ENCODE measurements at regions not wholly inside any gene's neighbourhood (a gene's known extent, or its start where the extent isn't known, plus 50 kb on each side); places are given as distances from the start of the nearest gene placed in this dataset.
A peak's percentile ranks its signal among the peaks of the same experiment; 100 is the strongest.
"Not testable (repeated sequence)": the region's sequence is repeated elsewhere in the genome, so short reads cannot be mapped to it uniquely, and the experiment has no call there.

- DNase-seq = not testable (repeated sequence)
Measured at GRCh38 chr2:145787597-145788361, 1267.9 kb upstream of the ZEB2 start.

- not testable (repeated sequence) for DNase-seq
Measured at GRCh38 chr2:145782607-145783006, 1262.7 kb upstream of the ZEB2 start.

GRCh38 chr2:145777914-145778313 lies 1258.0 kb upstream of the ZEB2 start:
- DNase-seq = no peak

GRCh38 chr2:145777297-145777696 lies 1257.4 kb upstream of the ZEB2 start:
- no peak for DNase-seq

- DNase-seq = no peak
Measured at GRCh38 chr2:145775591-145775990, 1255.7 kb upstream of the ZEB2 start.

GRCh38 chr2:145771525-145771924 lies 1251.6 kb upstream of the ZEB2 start:
- no peak for DNase-seq

- no peak for DNase-seq
Measured at GRCh38 chr2:145769011-145769716, 1249.2 kb upstream of the ZEB2 start.

GRCh38 chr2:145765874-145766273 lies 1246.0 kb upstream of the ZEB2 start:
- no peak for DNase-seq

- DNase-seq = no peak
Measured at GRCh38 chr2:145764631-145765030, 1244.7 kb upstream of the ZEB2 start.

GRCh38 chr2:145760781-145761649 lies 1241.1 kb upstream of the ZEB2 start:
- DNase-seq = no peak

GRCh38 chr2:145759228-145759915 lies 1239.5 kb upstream of the ZEB2 start:
- DNase-seq = no peak

GRCh38 chr2:145757503-145758246 lies 1237.8 kb upstream of the ZEB2 start:
- DNase-seq = no peak

- DNase-seq = no peak
Measured at GRCh38 chr2:145755019-145755837, 1235.3 kb upstream of the ZEB2 start.

- DNase-seq = no peak
Measured at GRCh38 chr2:145753966-145754365, 1234.0 kb upstream of the ZEB2 start.

- no peak for DNase-seq
Measured at GRCh38 chr2:145753041-145753608, 1233.2 kb upstream of the ZEB2 start.

GRCh38 chr2:145752091-145752806 lies 1232.3 kb upstream of the ZEB2 start:
- peak; percentile 58 for DNase-seq

- DNase-seq = peak; percentile 48
Measured at GRCh38 chr2:145751629-145752028, 1231.7 kb upstream of the ZEB2 start.

GRCh38 chr2:145751155-145751554 lies 1231.2 kb upstream of the ZEB2 start:
- no peak for DNase-seq

- DNase-seq = no peak
Measured at GRCh38 chr2:145750612-145751011, 1230.7 kb upstream of the ZEB2 start.

- no peak for DNase-seq
Measured at GRCh38 chr2:145750144-145750543, 1230.2 kb upstream of the ZEB2 start.

Measured in GF-D8 (cell line).